Spleen (tissue), 11 donors: ENCODE measurements at regions not wholly inside any gene's neighbourhood (a gene's known extent, or its start where the extent isn't known, plus 50 kb on each side); places are given as distances from the start of the nearest gene placed in this dataset.

Experiments
- DNase-seq: peaks from one replicate; pipeline ENCODE4 v3.0.0-alpha.2; 2020
- H3K27ac ChIP-seq, 8 donors: fragments of 200-600 bp; sonication (generic) in 7 of 8; 1 replicate in 4 of 8; 2 replicates in 4 of 8; pipeline versions ENCODE4 v1.5.0 to v1.8.0; 2016 to 2021; ENCODE audit warnings: inconsistent platforms in 4 of 8, mild to moderate bottlenecking in 4 of 8, moderate library complexity in 1 of 8
- H3K27me3 ChIP-seq, 7 donors: fragments of 200-600 bp; sonication (generic) in 6 of 7; replicated peaks in 1 of 7; 1 replicate in 4 of 7; 2 replicates in 3 of 7; pipeline versions ENCODE4 v1.5.0 to v1.8.0; 2016 to 2021; ENCODE audit warnings: inconsistent platforms in 3 of 7, mild to moderate bottlenecking in 1 of 7
- H3K36me3 ChIP-seq, 6 donors: fragments of 200-600 bp; sonication (generic) in 5 of 6; 1 replicate in 4 of 6; 2 replicates in 2 of 6; pipeline versions ENCODE4 v1.5.0 to v1.8.0; 2016 to 2021; ENCODE audit warnings: inconsistent platforms in 2 of 6
- H3K4me1 ChIP-seq, 6 donors: fragments of 200-600 bp; sonication (generic) in 5 of 6; 1 replicate in 3 of 6; 2 replicates in 3 of 6; pipeline versions ENCODE4 v1.5.0 to v1.8.0; 2016 to 2021; ENCODE audit warnings: inconsistent platforms in 3 of 6
- H3K4me3 ChIP-seq, 8 donors: fragments of 200-600 bp; sonication (generic) in 7 of 8; 1 replicate in 4 of 8; 2 replicates in 4 of 8; pipeline versions ENCODE4 v1.5.0 to v1.8.0; 2016 to 2021; ENCODE audit warnings: inconsistent platforms in 4 of 8, mild to moderate bottlenecking in 4 of 8, moderate library complexity in 2 of 8
- H3K9me3 ChIP-seq, 8 donors: fragments of 200-600 bp; sonication (generic) in 7 of 8; 1 replicate in 4 of 8; 2 replicates in 4 of 8; pipeline versions ENCODE4 v1.5.0 to v1.8.0; 2016 to 2021; ENCODE audit warnings: inconsistent platforms in 4 of 8
- POLR2A ChIP-seq, 3 donors: fragments of 450-650 bp; IDR thresholded peaks; one replicate each; pipeline ENCODE4 v1.5.1; 2017; ENCODE audit warnings: antibody characterized with exemption in 3 of 3, mild to moderate bottlenecking in 1 of 3
- POLR2AphosphoS5 ChIP-seq, 3 donors: sonication (generic); formaldehyde crosslinking; IDR thresholded peaks; one replicate each; pipeline ENCODE4 v1.5.1; 2017; ENCODE audit warnings: antibody characterized with exemption in 3 of 3
- WGBS, 5 donors: extraction: QIAGEN DNeasy Blood & Tissue Kit in 3 of 5; methylation state at CpG; one replicate each; pipeline versions ENCODE4 v1.1.5 to v1.1.7; 2013 to 2018; 5-methylcytosine and 5-hydroxymethylcytosine counted together
- intact Hi-C: fragments of 100-400 bp; cut with DNase I; formaldehyde crosslinking; loops from one replicate; pipeline ENCODE4 v1.15.0; 2023; ENCODE audit warnings: low total_unique reads
- small RNA-seq, 4 donors: library from RNA; depleted of rRNA; stranded (forward); fragments of <200 nt; gene quantifications; one replicate each; pipeline ENCODE3, GENCODE V24; 2016
- TF ChIP-seq, protein P1 (sequence below), 11 experiments: fragments of 200-600 bp in 7 of 11; fragments of 450-650 bp in 4 of 11; sonication (generic) in 4 of 11; IDR thresholded peaks in 8 of 11; conservative IDR thresholded peaks in 3 of 11; 1 replicate in 7 of 11; 2 replicates in 4 of 11; pipeline versions ENCODE4 v1.4.0 to v1.8.0; 2016 to 2021; ENCODE audit warnings: antibody characterized with exemption in 11 of 11, inconsistent platforms in 4 of 11, mild to moderate bottlenecking in 1 of 11
- donor health status: healthy with polysubstance abuse.
- donor health status: DM: no; HTN: no; CAD: no; lungs with moderate emphysema.
- donor health status: DM: no; HTN: no; CAD: no.
- donor health status: Bipolar disorder and iron deficiency.
- donor health status: healthy.
- donor health status: DM: no; HTN: no; CAD: no.
- donor health status: DM: yes; HTN: yes; CAD: no.

DNA sequence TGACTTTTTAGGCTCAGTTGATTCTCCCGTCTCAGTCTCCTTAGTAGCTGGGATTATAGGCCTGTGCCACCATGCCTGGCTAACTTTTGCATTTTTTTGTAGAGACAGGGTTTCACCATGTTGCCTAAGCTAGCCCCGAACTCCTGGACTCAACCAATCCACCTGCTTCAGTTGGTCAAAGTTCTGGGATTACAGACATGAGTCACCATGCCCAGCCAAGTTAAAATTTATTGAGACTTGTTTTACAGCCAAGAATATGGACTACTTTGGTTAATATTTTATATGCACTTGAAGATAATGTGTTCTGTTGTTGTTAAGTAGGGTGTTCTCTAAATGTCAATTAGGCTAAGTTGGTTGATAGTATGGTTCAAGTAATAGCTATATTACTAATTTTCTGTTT is 58.7 kb downstream of the CYTL1 start:
- no peaks in the 10 kb centered on the region for H3K4me1 ChIP-seq
- H3K9me3 ChIP-seq = peaks cover 4 to 62% (median 51%) of the 10 kb centered on the region in 8 donors
- intact Hi-C loops = no loop called here
- H3K27ac ChIP-seq = no peak overlapping the region
- no peaks in the 10 kb centered on the region for H3K27me3 ChIP-seq
- TF ChIP-seq POLR2AphosphoS5 (IDR thresholded peaks at IDR 0.05) (no peak), POLR2A (IDR thresholded peaks at IDR 0.05) (no peak)
- TF ChIP-seq, protein P1, sequence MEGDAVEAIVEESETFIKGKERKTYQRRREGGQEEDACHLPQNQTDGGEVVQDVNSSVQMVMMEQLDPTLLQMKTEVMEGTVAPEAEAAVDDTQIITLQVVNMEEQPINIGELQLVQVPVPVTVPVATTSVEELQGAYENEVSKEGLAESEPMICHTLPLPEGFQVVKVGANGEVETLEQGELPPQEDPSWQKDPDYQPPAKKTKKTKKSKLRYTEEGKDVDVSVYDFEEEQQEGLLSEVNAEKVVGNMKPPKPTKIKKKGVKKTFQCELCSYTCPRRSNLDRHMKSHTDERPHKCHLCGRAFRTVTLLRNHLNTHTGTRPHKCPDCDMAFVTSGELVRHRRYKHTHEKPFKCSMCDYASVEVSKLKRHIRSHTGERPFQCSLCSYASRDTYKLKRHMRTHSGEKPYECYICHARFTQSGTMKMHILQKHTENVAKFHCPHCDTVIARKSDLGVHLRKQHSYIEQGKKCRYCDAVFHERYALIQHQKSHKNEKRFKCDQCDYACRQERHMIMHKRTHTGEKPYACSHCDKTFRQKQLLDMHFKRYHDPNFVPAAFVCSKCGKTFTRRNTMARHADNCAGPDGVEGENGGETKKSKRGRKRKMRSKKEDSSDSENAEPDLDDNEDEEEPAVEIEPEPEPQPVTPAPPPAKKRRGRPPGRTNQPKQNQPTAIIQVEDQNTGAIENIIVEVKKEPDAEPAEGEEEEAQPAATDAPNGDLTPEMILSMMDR (IDR thresholded peaks at IDR 0.05 in 8 of 11, conservative IDR thresholded peaks at IDR 0.05 in 3 of 11) = no peak
- 68 to 90% (median 79%) methylated on average over 2 of the region's 2 CpGs for WGBS, 5 donors
- DNase-seq = no peak
- no peaks in the 10 kb centered on the region for H3K36me3 ChIP-seq
- no peak overlapping the region for H3K4me3 ChIP-seq

DNA sequence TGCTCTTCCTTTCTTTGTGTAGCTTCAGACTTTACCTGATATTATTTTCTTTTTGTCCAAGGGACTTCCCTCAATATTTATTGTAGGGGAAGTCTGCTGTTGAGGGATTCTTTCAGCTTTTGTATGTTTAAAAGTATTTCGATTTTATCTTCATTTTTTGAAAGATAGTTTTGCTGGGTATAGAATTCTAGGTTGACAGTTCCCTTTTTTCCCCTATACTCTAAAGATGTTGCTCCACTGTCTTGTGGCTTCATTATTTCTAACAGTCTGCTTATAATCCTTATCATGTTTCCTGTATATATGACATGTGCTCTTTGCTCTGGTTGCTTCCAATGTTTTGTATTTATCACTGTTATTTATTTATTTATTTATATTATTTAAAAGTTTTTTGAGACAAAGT is 57.3 kb downstream of the CYTL1 start:
- no peak overlapping the region for H3K27ac ChIP-seq
- no peaks in the 10 kb centered on the region for H3K4me1 ChIP-seq
- no peaks in the 10 kb centered on the region for H3K27me3 ChIP-seq
- WGBS, 5 donors = 78 to 85% (median 84%) methylated on average over 1 of the region's 1 CpG
- peaks cover 4 to 62% (median 51%) of the 10 kb centered on the region in 8 donors for H3K9me3 ChIP-seq
- DNase-seq = no peak
- H3K36me3 ChIP-seq = no peaks in the 10 kb centered on the region
- TF ChIP-seq, protein P1 (IDR thresholded peaks at IDR 0.05 in 8 of 11, conservative IDR thresholded peaks at IDR 0.05 in 3 of 11) = no peak
- TF ChIP-seq POLR2AphosphoS5 (IDR thresholded peaks at IDR 0.05) (no peak), POLR2A (IDR thresholded peaks at IDR 0.05) (no peak)
- H3K4me3 ChIP-seq = no peak overlapping the region
- intact Hi-C loops = no loop called here

DNA sequence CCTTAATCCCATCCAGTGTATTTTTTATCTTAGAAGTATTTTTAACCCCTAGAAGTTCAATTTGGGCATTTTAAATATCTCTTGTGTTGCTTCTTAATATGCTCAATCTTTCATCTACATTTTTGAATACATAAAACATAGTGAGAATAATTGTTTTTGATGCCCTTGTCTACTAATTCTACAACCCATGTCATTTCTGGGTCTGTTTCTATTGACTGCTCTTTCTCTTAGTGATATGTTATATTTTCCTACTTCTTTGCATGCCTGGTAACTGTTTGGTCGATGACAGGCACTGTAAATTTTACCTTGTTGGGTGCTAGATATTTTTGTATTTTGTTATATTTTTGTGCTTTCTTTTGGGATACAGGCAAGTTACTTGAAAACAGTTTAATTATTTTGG is 56.3 kb downstream of the CYTL1 start:
- WGBS, 5 donors = 43 to 68% (median 67%) methylated on average over 1 of the region's 1 CpG
- no peaks in the 10 kb centered on the region for H3K36me3 ChIP-seq
- H3K4me3 ChIP-seq = no peak overlapping the region
- no peak overlapping the region for H3K27ac ChIP-seq
- no peaks in the 10 kb centered on the region for H3K27me3 ChIP-seq
- intact Hi-C loops = no loop called here
- H3K4me1 ChIP-seq = no peaks in the 10 kb centered on the region
- peaks cover 4 to 62% (median 51%) of the 10 kb centered on the region in 8 donors for H3K9me3 ChIP-seq
- no peak for DNase-seq
- TF ChIP-seq POLR2A (IDR thresholded peaks at IDR 0.05) = no peak
- TF ChIP-seq, protein P1 (IDR thresholded peaks at IDR 0.05 in 8 of 11, conservative IDR thresholded peaks at IDR 0.05 in 3 of 11) = no peak
- no peak for TF ChIP-seq POLR2AphosphoS5 (IDR thresholded peaks at IDR 0.05)

Small RNAs in the stretch of these regions (small RNA-seq; reads per million reads assigned to genes)
- 0 reads per million in 4 donors for gene RN7SKP113
